GM10248 (cell line): ENCODE measurements at regions not wholly inside any gene's neighbourhood (a gene's known extent, or its start where the extent isn't known, plus 50 kb on each side); places are given as distances from the start of the nearest gene placed in this dataset.

ENCODE experiments used
- CTCF ChIA-PET: fragments of 300-600 bp; sonication (Branson Sonifier 250); formaldehyde crosslinking; extraction: SDS; loops from one replicate; lab custom pipeline; 2021; ENCODE audit warnings: antibody characterized with exemption; lab: Yijun Ruan, JAX
- POLR2A ChIA-PET: fragments of 350-650 bp; sonication (Branson Sonifier 250); formaldehyde crosslinking; extraction: SDS; loops from one replicate; lab custom pipeline; 2020; ENCODE audit warnings: antibody characterized with exemption; lab: Yijun Ruan, JAX
- DNase-seq: peaks from one replicate; pipeline ENCODE4 v3.0.0; 2012; ENCODE audit errors: extremely low spot score
- CTCF ChIP-seq: IDR thresholded peaks from 2 replicates; pipeline ENCODE4 v1.5.1; 2012; ENCODE audit warnings: mild to moderate bottlenecking, low read depth; ENCODE audit errors: extremely low read depth, missing control alignments, control extremely low read depth

- no peak for TF ChIP-seq CTCF
- no peak for DNase-seq
- POLR2A ChIA-PET: no interaction called here
- CTCF ChIA-PET: no interaction called here
Observed at GRCh38 chr10:132483394-132483793, 54.2 kb upstream of the INPP5A start.

GRCh38 chr10:132484922-132485321 lies 52.7 kb upstream of the INPP5A start:
- TF ChIP-seq CTCF: no peak
- DNase-seq: no peak
- CTCF ChIA-PET: no interaction called here
- POLR2A ChIA-PET: no interaction called here

GRCh38 chr10:132485391-132485790 lies 52.2 kb upstream of the INPP5A start:
- CTCF ChIA-PET: no interaction called here
- no peak for DNase-seq
- no peak for TF ChIP-seq CTCF
- POLR2A ChIA-PET: no interaction called here

GRCh38 chr10:132486539-132487121 lies 51.0 kb upstream of the INPP5A start:
- TF ChIP-seq CTCF: no peak
- CTCF ChIA-PET: no interaction called here
- POLR2A ChIA-PET: no interaction called here
- DNase-seq: no peak

GRCh38 chr10:132487241-132488135 lies 50.1 kb upstream of the INPP5A start:
- no peak for DNase-seq
- POLR2A ChIA-PET: no interaction called here

More at GRCh38 chr10:132487241-132488135, 50.1 kb upstream of the INPP5A start:
- CTCF ChIA-PET: no interaction called here
- TF ChIP-seq CTCF: no peak
